AG04450 (cell line): ENCODE measurements at regions not wholly inside any gene's neighbourhood (a gene's known extent, or its start where the extent isn't known, plus 50 kb on each side); places are given as distances from the start of the nearest gene placed in this dataset.

Experiments used
- CTCF ChIA-PET: fragments of 300-600, 350-600 bp; formaldehyde crosslinking; extraction: SDS; loops from one replicate; lab custom pipeline; 2022; ENCODE audit warnings: antibody characterized with exemption, inconsistent platforms; lab: Charles Lee
- POLR2A ChIA-PET: fragments of 350-600 bp; formaldehyde crosslinking; extraction: SDS; loops from one replicate; lab custom pipeline; 2021; ENCODE audit warnings: antibody characterized with exemption, inconsistent platforms; lab: Yijun Ruan, JAX
- DNase-seq: peaks from one replicate; pipeline ENCODE4 v3.0.0-alpha.2; 2011; ENCODE audit warnings: low read depth, low spot score
- H3K27ac ChIP-seq: one replicate; pipeline ENCODE4 v1.5.1; 2012; ENCODE audit warnings: low read depth, low read length, control low read depth
- H3K27me3 ChIP-seq: one replicate; pipeline ENCODE4 v1.6.0; 2012; ENCODE audit warnings: low read length; ENCODE audit not compliant: control insufficient read depth, insufficient read depth
- H3K4me3 ChIP-seq: 2 replicates; pipeline ENCODE4 v1.5.1; 2011; ENCODE audit warnings: mild to moderate bottlenecking, low read depth, low read length, control low read depth
- H3K9me3 ChIP-seq: 2 replicates; pipeline ENCODE4 v1.5.1; 2012; ENCODE audit warnings: low read length; ENCODE audit not compliant: control insufficient read depth, insufficient read depth
- TF ChIP-seq, protein P1 (sequence below): IDR thresholded peaks from 2 replicates; pipeline ENCODE4 v1.5.1; 2011; ENCODE audit warnings: low read depth, low read length, control low read depth, inconsistent platforms

DNA sequence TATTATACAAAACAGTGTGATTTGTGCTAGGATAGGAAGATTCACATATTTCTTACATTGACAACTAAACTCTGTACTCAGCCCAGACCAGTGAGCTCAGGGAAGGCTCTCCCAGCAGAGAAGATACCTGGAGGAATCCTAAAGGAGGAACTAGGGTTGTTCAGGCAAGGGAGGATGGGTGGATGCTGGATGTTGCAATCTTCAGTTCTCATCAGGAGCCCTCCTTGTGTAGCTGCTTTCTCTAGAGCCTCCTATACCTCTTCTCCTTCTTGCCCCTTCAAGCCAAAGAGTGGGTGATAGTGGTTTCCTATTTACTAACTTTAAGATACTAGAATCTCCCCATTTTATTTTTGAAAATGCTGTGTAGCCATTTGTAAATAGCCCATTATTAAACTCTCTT lies 117.3 kb downstream of the NKX6-1 start:
- Histone ChIP-seq H3K9me3 (no peaks in the 10 kb centered on the region), H3K4me3 (no peak overlapping the region), H3K27me3 (no peaks in the 10 kb centered on the region), H3K27ac (no peak overlapping the region)
- TF ChIP-seq, protein P1, sequence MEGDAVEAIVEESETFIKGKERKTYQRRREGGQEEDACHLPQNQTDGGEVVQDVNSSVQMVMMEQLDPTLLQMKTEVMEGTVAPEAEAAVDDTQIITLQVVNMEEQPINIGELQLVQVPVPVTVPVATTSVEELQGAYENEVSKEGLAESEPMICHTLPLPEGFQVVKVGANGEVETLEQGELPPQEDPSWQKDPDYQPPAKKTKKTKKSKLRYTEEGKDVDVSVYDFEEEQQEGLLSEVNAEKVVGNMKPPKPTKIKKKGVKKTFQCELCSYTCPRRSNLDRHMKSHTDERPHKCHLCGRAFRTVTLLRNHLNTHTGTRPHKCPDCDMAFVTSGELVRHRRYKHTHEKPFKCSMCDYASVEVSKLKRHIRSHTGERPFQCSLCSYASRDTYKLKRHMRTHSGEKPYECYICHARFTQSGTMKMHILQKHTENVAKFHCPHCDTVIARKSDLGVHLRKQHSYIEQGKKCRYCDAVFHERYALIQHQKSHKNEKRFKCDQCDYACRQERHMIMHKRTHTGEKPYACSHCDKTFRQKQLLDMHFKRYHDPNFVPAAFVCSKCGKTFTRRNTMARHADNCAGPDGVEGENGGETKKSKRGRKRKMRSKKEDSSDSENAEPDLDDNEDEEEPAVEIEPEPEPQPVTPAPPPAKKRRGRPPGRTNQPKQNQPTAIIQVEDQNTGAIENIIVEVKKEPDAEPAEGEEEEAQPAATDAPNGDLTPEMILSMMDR = no peak
- ChIA-PET CTCF (interaction anchor here (0.6 kb wide), 2 partner anchors 197 to 991 kb away, joined by 3 to 4 read pairs; no protein-coding TSS in a partner anchor), POLR2A (no interaction called here)
- no peak for DNase-seq

DNA sequence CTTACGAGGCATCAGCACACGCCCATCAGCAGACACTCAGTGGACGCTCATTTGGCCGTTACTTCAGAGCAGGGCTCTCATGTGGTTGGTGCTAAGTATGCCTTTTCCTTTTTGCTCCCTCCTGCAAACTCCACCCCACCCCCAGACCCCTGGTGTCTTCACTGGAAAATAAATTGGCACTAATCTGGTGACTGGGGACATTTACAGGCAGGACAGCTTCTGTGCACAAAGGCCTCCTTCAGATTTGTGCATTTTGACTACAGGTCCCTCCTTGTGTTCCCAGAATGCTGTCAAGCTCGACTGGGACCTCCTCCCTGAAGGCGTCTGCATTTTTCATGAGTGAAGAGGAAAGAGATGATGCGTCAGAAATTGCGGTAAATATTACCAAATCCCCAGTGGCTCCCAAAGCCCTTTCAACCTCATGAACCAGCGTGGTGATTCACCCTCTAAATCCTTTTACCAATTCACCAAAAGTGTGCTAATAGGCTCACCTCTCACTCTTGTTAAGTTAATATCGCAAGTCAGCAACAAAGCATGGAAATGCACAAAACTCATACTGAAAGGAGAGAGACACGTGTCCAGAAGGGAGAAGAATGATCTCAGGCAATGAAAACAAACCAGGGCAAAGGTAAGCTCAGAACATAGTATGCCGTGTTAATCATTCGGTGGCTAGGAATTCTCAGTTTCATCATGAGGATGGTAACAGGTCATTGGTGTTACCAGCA lies 119.0 kb downstream of the NKX6-1 start:
- H3K4me3 ChIP-seq = no peak overlapping the region
- no peaks in the 10 kb centered on the region for H3K9me3 ChIP-seq
- CTCF ChIA-PET = no interaction called here
- H3K27ac ChIP-seq = no peak overlapping the region
- POLR2A ChIA-PET = no interaction called here
- TF ChIP-seq, protein P1 = no peak
- DNase-seq = no peak
- no peaks in the 10 kb centered on the region for H3K27me3 ChIP-seq

DNA sequence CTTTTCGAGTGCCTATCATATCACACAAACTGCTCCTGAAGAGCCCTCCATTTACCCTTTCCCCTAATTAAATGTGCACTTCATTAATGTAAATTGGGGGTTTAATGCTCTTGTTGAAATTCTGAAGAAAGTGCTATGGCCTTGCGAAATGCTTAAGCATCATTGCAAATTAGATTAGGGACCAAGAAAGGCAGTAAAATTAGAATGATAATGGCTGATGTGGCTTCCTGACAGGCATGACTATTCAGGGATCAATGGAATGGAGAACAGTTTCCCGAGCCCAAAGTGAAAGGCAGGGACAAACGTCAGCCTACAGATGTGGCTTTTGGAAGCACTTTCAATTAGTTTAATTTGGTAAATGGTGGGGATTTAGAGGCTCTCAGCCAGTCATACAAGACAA lies 120.1 kb downstream of the NKX6-1 start:
- DNase-seq = no peak
- Histone ChIP-seq H3K9me3 (no peaks in the 10 kb centered on the region), H3K27ac (no peak overlapping the region), H3K27me3 (no peaks in the 10 kb centered on the region), H3K4me3 (no peak overlapping the region)
- CTCF ChIA-PET = no interaction called here
- TF ChIP-seq, protein P1 = no peak
- POLR2A ChIA-PET = no interaction called here

DNA sequence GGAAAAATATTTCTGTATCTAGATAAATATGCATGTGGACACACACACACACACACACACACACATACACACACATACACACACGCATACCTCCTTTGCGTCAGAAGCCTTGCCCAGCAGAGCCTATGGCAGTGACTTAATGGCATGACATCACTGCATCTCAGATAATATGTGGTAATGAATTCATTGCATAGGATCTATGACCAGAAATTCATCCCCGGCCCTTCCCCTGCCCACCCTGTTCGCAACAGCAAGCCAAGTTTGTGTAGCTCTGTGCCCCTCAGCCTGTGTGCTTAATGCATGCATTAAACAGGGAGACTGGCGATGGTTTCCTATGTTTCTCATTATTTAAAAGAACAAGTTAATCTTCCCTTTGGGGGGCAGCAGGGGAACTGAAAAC lies 120.7 kb downstream of the NKX6-1 start:
- H3K27me3 ChIP-seq = no peaks in the 10 kb centered on the region
- H3K27ac ChIP-seq = no peak overlapping the region
- DNase-seq = no peak
- no peaks in the 10 kb centered on the region for H3K9me3 ChIP-seq
- H3K4me3 ChIP-seq = no peak overlapping the region
- ChIA-PET CTCF (no interaction called here), POLR2A (no interaction called here)
- TF ChIP-seq, protein P1 = no peak

DNA sequence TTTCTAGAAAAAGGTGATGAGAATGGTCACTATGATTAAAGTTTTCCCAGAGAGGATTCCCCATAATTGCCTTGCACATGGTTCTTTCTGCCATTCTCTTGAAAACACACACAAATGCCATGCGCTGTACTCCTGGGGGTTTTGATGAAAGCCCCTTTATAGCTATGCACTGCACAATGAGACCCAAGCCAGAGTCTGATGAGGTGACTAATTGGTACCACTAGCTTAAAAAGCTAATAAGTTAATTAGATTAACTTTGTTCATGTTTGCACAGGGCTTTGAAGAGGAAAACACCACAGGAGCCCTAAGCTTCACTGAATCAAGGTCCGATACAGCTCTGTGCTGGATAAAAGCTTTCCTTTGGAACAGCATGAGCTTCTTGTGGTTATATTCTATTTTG lies 132.2 kb downstream of the NKX6-1 start:
- Histone ChIP-seq H3K4me3 (no peak overlapping the region), H3K27ac (no peak overlapping the region), H3K9me3 (no peaks in the 10 kb centered on the region), H3K27me3 (no peaks in the 10 kb centered on the region)
- POLR2A ChIA-PET = no interaction called here
- DNase-seq = no peak
- CTCF ChIA-PET = no interaction called here
- TF ChIP-seq, protein P1 = no peak
